Trophoblast cell (in vitro differentiated cells and primary cell): ENCODE measurements at regions not wholly inside any gene's neighbourhood (a gene's known extent, or its start where the extent isn't known, plus 50 kb on each side); places are given as distances from the start of the nearest gene placed in this dataset.

Experiments
- DNase-seq, 2 donors: peaks; one replicate each; pipeline ENCODE4 v3.0.0-alpha.2; 2016
- H2AFZ ChIP-seq: 2 replicates; pipeline ENCODE4 v1.6.1; 2013; ENCODE audit warnings: low read length, moderate library complexity, mild to moderate bottlenecking; ENCODE audit not compliant: insufficient read depth, poor library complexity
- H2AK5ac ChIP-seq: 2 replicates; pipeline ENCODE4 v1.6.1; 2013; ENCODE audit warnings: mild to moderate bottlenecking, low read length
- H2BK120ac ChIP-seq: 2 replicates; pipeline ENCODE4 v1.6.1; 2013; ENCODE audit warnings: low read length, mild to moderate bottlenecking, moderate library complexity; ENCODE audit not compliant: insufficient read depth, poor library complexity
- H2BK12ac ChIP-seq: 2 replicates; pipeline ENCODE4 v1.6.1; 2013; ENCODE audit warnings: mild to moderate bottlenecking, low read length, moderate library complexity
- H2BK5ac ChIP-seq: 2 replicates; pipeline ENCODE4 v1.6.1; 2013; ENCODE audit warnings: low read length, low read depth, moderate library complexity, mild to moderate bottlenecking; ENCODE audit not compliant: poor library complexity
- H3K14ac ChIP-seq: 2 replicates; pipeline ENCODE4 v1.6.1; 2013; ENCODE audit warnings: mild to moderate bottlenecking, low read length
- H3K18ac ChIP-seq: 2 replicates; pipeline ENCODE4 v1.6.1; 2013; ENCODE audit warnings: mild to moderate bottlenecking, low read length
- H3K23ac ChIP-seq: 2 replicates; pipeline ENCODE4 v1.6.1; 2013; ENCODE audit warnings: low read length
- H3K27ac ChIP-seq: 2 replicates; pipeline ENCODE4 v1.5.1; 2013; ENCODE audit warnings: low read depth, mild to moderate bottlenecking, inconsistent platforms, low read length, moderate library complexity
- H3K27me3 ChIP-seq: 2 replicates; pipeline ENCODE4 v1.6.1; 2013; ENCODE audit warnings: inconsistent platforms, mild to moderate bottlenecking, low read length, moderate library complexity; ENCODE audit not compliant: insufficient read depth
- H3K36me3 ChIP-seq, 2 experiments: 1 replicate in 1 of 2; 2 replicates in 1 of 2; pipeline ENCODE4 v1.6.1; 2013; ENCODE audit warnings: low read length in 2 of 2, mild to moderate bottlenecking in 2 of 2, moderate library complexity in 1 of 2; ENCODE audit not compliant: insufficient read depth in 2 of 2, control insufficient read depth in 1 of 2
- H3K4ac ChIP-seq: 2 replicates; pipeline ENCODE4 v1.6.1; 2013; ENCODE audit warnings: low read depth, mild to moderate bottlenecking, low read length, moderate library complexity
- H3K4me1 ChIP-seq, 2 experiments: 1 replicate in 1 of 2; 2 replicates in 1 of 2; pipeline ENCODE4 v1.6.1; 2013; ENCODE audit warnings: low read length in 2 of 2, mild to moderate bottlenecking in 2 of 2, moderate library complexity in 1 of 2; ENCODE audit not compliant: insufficient read depth in 2 of 2, control insufficient read depth in 1 of 2
- H3K4me2 ChIP-seq: 2 replicates; pipeline ENCODE4 v1.6.1; 2013; ENCODE audit warnings: inconsistent platforms, mild to moderate bottlenecking, low read length, moderate library complexity
- H3K4me3 ChIP-seq: 2 replicates; pipeline ENCODE4 v1.5.1; 2013; ENCODE audit warnings: mild to moderate bottlenecking, low read depth, low read length, inconsistent platforms
- H3K79me1 ChIP-seq: one replicate; pipeline ENCODE4 v1.6.1; 2013; ENCODE audit warnings: low read length
- H3K79me2 ChIP-seq: 2 replicates; pipeline ENCODE4 v1.6.1; 2013; ENCODE audit warnings: low read length, mild to moderate bottlenecking; ENCODE audit not compliant: control insufficient read depth, insufficient read depth, poor library complexity
- H3K9ac ChIP-seq: 2 replicates; pipeline ENCODE4 v1.6.1; 2013; ENCODE audit warnings: mild to moderate bottlenecking, low read length
- H3K9me3 ChIP-seq: 2 replicates; pipeline ENCODE4 v1.6.1; 2013; ENCODE audit warnings: low read depth, mild to moderate bottlenecking, control low read depth, inconsistent platforms, low read length; ENCODE audit not compliant: insufficient read depth
- H4K12ac ChIP-seq: 2 replicates; pipeline ENCODE4 v1.6.1; 2013; ENCODE audit warnings: low read depth, mild to moderate bottlenecking, low read length, moderate library complexity
- H4K8ac ChIP-seq: 2 replicates; pipeline ENCODE4 v1.6.1; 2013; ENCODE audit warnings: low read depth, mild to moderate bottlenecking, low read length, moderate library complexity
- H4K91ac ChIP-seq: one replicate; pipeline ENCODE4 v1.6.1; 2013; ENCODE audit warnings: low read depth, mild to moderate bottlenecking, low read length, moderate library complexity
- WGBS: extraction: QIAGEN DNeasy Blood & Tissue Kit; methylation state at CpG from one replicate; pipeline ENCODE4 v1.1.7; 2013; ENCODE audit warnings: missing lambda C conversion rate; ENCODE audit not compliant: insufficient read length, insufficient coverage; ENCODE audit errors: extremely low coverage; 5-methylcytosine and 5-hydroxymethylcytosine counted together

DNA sequence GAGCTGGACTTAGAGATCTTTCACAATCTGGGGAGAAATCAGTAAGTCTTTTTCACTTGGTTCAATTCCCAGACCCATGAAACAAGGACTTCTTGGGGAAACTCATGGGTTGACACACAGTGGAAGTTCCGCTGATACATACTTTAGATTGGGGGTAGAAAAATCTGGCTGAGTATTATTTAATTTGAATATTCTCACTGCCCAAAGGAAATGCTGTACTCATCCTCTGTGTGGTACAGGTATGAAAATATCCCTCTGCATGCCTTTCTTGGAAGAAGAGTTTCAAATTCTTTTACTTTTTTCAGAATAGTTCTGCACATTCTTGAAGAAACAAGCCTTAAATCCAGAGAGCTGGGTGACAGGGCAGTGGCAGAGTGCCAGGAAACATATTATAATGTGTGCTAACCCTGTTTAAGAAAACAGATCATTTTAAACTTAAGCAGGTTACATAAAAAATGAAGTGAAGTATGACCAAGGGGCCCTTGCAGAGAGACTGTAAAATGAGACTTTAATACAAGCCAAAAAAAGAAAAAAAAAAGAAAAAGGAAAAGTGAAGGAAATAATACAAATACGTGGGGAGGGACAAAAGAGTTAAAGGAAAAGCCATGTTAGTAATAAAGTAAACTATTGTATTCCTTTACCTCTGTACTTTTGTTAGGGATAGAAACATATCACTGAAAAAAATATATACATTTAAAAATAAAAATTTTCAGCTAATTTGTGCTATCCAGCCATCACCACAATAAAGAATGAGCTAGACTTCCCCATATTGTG is 173.4 kb upstream of the NR3C1 start:
- Histone ChIP-seq H3K14ac (no peak overlapping the region), H2BK120ac (no peak overlapping the region), H4K8ac (no peak overlapping the region), H3K4ac (no peak overlapping the region), H2AFZ (no peak overlapping the region), H2AK5ac (no peak overlapping the region), H2BK12ac (no peak overlapping the region), H3K4me1 (no peaks in the 10 kb centered on the region), H3K18ac (no peak overlapping the region), H3K4me3 (no peak overlapping the region), H3K79me2 (no peaks in the 10 kb centered on the region), H3K9me3 (no peaks in the 10 kb centered on the region), H3K36me3 (no peaks in the 10 kb centered on the region), H2BK5ac (no peak overlapping the region), H3K27me3 (no peaks in the 10 kb centered on the region), H3K23ac (no peak overlapping the region), H4K12ac (no peak overlapping the region), H3K27ac (no peak overlapping the region), H4K91ac (no peak overlapping the region), H3K4me2 (no peak overlapping the region), H3K9ac (no peak overlapping the region), H3K79me1 (no peaks in the 10 kb centered on the region)
- DNase-seq = peak; percentile 56 to 77
- no CpG with 5 or more reads among the region's 2 CpGs for WGBS

GRCh38 chr5:143575286-143575685 is 171.8 kb upstream of the NR3C1 start:
- H3K4me2 ChIP-seq = no peak overlapping the region
- H2AFZ ChIP-seq = no peak overlapping the region
- DNase-seq = no peak
- no peak overlapping the region for H3K9ac ChIP-seq
- H3K14ac ChIP-seq = no peak overlapping the region
- no peak overlapping the region for H4K91ac ChIP-seq
- no peaks in the 10 kb centered on the region for H3K36me3 ChIP-seq
- no peak overlapping the region for H3K4ac ChIP-seq
- H3K23ac ChIP-seq = no peak overlapping the region
- no peaks in the 10 kb centered on the region for H3K4me1 ChIP-seq
- no CpG with 5 or more reads among the region's 1 CpG for WGBS
- H3K27ac ChIP-seq = no peak overlapping the region
- H2BK5ac ChIP-seq = no peak overlapping the region
- no peak overlapping the region for H3K4me3 ChIP-seq
- no peaks in the 10 kb centered on the region for H3K27me3 ChIP-seq
- H4K12ac ChIP-seq = no peak overlapping the region
- no peak overlapping the region for H2BK120ac ChIP-seq
- H3K79me1 ChIP-seq = no peaks in the 10 kb centered on the region
- H2BK12ac ChIP-seq = no peak overlapping the region
- H3K79me2 ChIP-seq = no peaks in the 10 kb centered on the region
- H3K9me3 ChIP-seq = no peaks in the 10 kb centered on the region
- no peak overlapping the region for H4K8ac ChIP-seq
- no peak overlapping the region for H2AK5ac ChIP-seq
- no peak overlapping the region for H3K18ac ChIP-seq

DNA sequence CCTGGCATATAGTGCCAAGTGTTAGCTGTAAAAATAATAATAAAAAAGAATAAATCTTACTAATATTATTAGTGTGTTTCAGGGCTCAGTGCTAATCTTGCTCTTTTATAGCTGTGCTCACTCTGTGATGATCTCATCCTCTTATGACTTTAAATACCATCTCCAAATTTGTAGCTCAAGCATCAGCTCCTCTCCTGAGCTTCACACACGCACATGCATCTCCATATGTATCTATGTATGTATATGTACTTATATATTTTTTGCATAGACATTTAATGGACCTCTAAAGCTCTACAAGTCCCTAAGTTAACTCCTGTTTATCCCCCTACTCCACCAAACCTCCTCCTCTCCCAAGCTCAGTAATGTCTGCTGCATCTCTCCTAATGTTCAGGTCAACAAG is 170.8 kb upstream of the NR3C1 start:
- Histone ChIP-seq H4K8ac (no peak overlapping the region), H3K79me2 (no peaks in the 10 kb centered on the region), H2BK5ac (no peak overlapping the region), H3K9me3 (no peaks in the 10 kb centered on the region), H3K4me2 (no peak overlapping the region), H4K91ac (no peak overlapping the region), H3K36me3 (no peaks in the 10 kb centered on the region), H3K23ac (no peak overlapping the region), H3K4ac (no peak overlapping the region), H2AFZ (no peak overlapping the region), H3K14ac (no peak overlapping the region), H3K27me3 (no peaks in the 10 kb centered on the region), H2BK12ac (no peak overlapping the region), H2AK5ac (no peak overlapping the region), H3K27ac (no peak overlapping the region), H3K9ac (no peak overlapping the region), H3K4me3 (no peak overlapping the region), H2BK120ac (no peak overlapping the region), H3K4me1 (no peaks in the 10 kb centered on the region), H3K79me1 (no peaks in the 10 kb centered on the region), H3K18ac (no peak overlapping the region), H4K12ac (no peak overlapping the region)
- no CpG with 5 or more reads among the region's 1 CpG for WGBS
- DNase-seq = no peak

DNA sequence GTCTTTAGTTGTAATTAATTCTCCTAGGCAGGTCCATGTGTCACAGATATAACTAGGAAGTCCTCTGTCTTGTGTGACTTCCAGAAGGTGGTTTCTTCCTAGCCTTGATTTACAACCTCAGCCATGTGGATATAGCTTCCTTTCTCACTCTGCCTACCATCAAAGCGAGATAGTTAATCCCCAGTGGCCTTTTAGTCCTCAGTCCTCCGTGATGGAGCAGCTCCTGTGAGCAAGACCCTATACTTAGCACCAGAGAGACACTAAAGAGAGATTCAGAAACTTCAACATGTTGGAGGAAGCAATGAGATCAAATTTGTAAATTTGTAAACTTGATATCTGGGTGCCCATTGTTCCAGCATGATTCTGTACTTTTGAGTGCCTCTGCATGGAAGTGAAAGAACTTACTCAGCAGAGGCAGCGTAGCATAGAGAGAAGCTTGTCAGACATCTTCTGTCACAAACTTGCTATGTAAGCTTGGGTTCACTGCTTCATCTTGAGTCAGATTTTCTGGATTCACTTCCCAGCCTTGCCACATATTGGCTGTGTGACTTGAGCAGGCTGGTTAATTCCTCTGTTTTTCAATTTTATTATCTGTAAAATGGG is 170.2 kb upstream of the NR3C1 start:
- no CpG with 5 or more reads among the region's 3 CpGs for WGBS
- no peaks in the 10 kb centered on the region for H3K36me3 ChIP-seq
- no peak overlapping the region for H3K18ac ChIP-seq
- DNase-seq = no peak
- no peak overlapping the region for H2BK5ac ChIP-seq
- H3K23ac ChIP-seq = no peak overlapping the region
- H3K4ac ChIP-seq = no peak overlapping the region
- H4K8ac ChIP-seq = no peak overlapping the region
- H3K4me3 ChIP-seq = no peak overlapping the region
- no peaks in the 10 kb centered on the region for H3K79me1 ChIP-seq
- no peaks in the 10 kb centered on the region for H3K9me3 ChIP-seq
- H2AFZ ChIP-seq = no peak overlapping the region
- H2BK12ac ChIP-seq = no peak overlapping the region
- H3K27me3 ChIP-seq = no peaks in the 10 kb centered on the region
- H4K12ac ChIP-seq = no peak overlapping the region
- H3K27ac ChIP-seq = no peak overlapping the region
- H2BK120ac ChIP-seq = no peak overlapping the region
- no peaks in the 10 kb centered on the region for H3K4me1 ChIP-seq
- H3K4me2 ChIP-seq = no peak overlapping the region
- H3K9ac ChIP-seq = no peak overlapping the region
- no peak overlapping the region for H2AK5ac ChIP-seq
- H4K91ac ChIP-seq = no peak overlapping the region
- H3K79me2 ChIP-seq = no peaks in the 10 kb centered on the region
- no peak overlapping the region for H3K14ac ChIP-seq
